Duodenal mucosa (tissue), 2 donors: ENCODE measurements at regions not wholly inside any gene's neighbourhood (a gene's known extent, or its start where the extent isn't known, plus 50 kb on each side); places are given as distances from the start of the nearest gene placed in this dataset.

Experiments
- H3K27ac ChIP-seq: one replicate; pipeline ENCODE4 v1.7.0; 2013; ENCODE audit warnings: low read depth, low read length
- H3K27me3 ChIP-seq, 2 donors: one replicate each; pipeline ENCODE4 v1.7.0; 2013; ENCODE audit warnings: low read length in 2 of 2, control low read depth in 1 of 2; ENCODE audit not compliant: insufficient read depth in 2 of 2, control insufficient read depth in 1 of 2
- H3K36me3 ChIP-seq, 2 donors: one replicate each; pipeline ENCODE4 v1.7.0; 2013; ENCODE audit warnings: low read length in 2 of 2, control low read depth in 1 of 2; ENCODE audit not compliant: insufficient read depth in 2 of 2, control insufficient read depth in 1 of 2
- H3K4me1 ChIP-seq, 2 donors: one replicate each; pipeline ENCODE4 v1.7.0; 2013; ENCODE audit warnings: low read length in 2 of 2, control low read depth in 1 of 2; ENCODE audit not compliant: insufficient read depth in 2 of 2, control insufficient read depth in 1 of 2
- H3K4me3 ChIP-seq, 2 donors: one replicate each; pipeline ENCODE4 v1.7.0; 2013; ENCODE audit warnings: low read length in 2 of 2, low read depth in 1 of 2
- H3K9ac ChIP-seq, 2 donors: one replicate each; pipeline ENCODE4 v1.7.0; 2013; ENCODE audit warnings: low read length in 2 of 2, low read depth in 1 of 2
- H3K9me3 ChIP-seq, 2 donors: one replicate each; pipeline ENCODE4 v1.7.0; 2013; ENCODE audit warnings: low read length in 2 of 2, control low read depth in 1 of 2; ENCODE audit not compliant: control insufficient read depth in 1 of 2

DNA sequence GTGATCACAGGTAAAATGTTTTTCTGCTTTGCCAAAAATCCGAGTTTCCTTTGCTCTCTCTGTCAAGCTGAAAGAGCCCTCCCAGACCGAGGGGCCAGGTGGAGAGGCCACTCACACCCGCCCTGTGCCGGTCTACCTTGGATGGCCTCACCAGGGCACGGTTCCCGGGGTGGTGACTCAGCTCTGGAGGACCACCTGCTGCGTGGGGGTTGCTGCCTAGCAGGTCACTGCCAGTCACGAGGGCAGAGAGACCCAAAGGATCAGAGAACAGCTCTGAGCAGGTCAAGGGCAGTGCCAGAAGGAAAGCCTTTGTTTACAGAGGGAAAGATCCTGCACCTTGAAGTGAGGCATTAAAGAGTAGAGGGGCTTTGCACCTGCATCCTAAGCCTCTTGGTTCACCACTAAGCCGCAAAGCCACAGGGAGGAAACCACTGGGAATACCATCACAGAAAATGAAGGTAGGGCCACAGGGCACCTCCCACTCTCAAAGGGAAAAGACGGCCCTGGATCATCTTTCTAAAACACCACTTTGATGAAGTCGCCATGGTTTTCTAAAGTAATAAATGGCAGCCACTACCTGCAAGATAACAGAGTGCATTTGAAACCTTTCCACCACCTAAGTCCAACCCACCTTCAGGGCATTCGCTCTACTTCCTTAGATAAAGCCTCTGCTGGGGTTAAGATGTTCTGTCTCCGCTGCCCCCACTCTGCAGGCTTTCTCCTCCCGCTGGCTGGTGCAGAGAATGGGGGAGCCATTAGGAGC is 160.3 kb upstream of the KLF14 start:
- H3K27ac ChIP-seq, result peak overlapping the region; percentile 13
- peaks cover 8 to 28% of the 10 kb centered on the region in 2 donors for H3K36me3 ChIP-seq
- peaks cover 56 to 73% of the 10 kb centered on the region in 2 donors for H3K4me1 ChIP-seq
- no peak overlapping the region for H3K4me3 ChIP-seq
- no peaks in the 10 kb centered on the region for H3K9me3 ChIP-seq
- no peaks in the 10 kb centered on the region for H3K27me3 ChIP-seq
- peak overlapping the region in 1 of 2 donors; percentile 14 for H3K9ac ChIP-seq

DNA sequence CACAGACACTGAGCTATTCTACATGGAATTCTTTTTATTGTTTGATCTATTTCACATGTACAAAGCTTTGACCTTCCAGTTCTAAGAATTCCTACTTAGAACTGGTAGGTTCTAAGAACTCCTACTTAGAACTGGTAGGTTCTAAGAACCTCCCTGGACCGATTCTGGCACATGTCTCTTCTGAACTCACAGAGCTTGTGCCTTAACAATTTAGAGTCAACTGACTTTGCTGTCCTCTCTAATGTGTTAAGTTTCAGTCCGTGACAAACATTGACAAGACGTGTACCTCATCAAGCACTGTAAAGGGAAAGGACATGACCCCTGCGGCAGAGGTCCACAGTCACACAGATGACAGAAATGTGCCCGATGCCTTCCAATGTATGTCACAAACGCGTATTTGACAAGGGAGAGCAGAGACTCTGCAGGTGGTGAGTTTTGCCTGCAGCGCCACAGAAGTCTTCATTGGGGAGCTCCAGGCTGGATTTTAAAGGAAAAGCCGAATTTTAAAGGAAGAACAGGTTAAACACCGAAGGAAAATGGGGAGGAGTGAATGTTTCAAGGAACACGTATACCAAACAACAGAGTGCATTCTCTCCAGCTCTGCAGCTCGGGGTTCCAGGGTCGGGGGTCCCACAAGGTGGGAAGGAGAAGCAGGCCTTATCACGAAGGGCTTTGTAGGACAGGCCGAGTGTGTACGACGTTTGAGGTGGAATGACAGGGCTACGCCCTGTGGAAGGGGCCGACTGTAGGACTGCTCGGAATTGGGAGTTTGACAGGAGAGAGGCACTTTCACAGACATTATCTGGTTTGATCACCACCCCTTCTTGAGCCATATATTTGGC is 161.1 kb upstream of the KLF14 start:
- Histone ChIP-seq H3K4me1 (peaks cover 63 to 76% of the 10 kb centered on the region in 2 donors), H3K27me3 (no peaks in the 10 kb centered on the region), H3K9me3 (no peaks in the 10 kb centered on the region), H3K36me3 (peaks cover 8 to 27% of the 10 kb centered on the region in 2 donors), H3K9ac (peak overlapping the region in 1 of 2 donors; percentile 54), H3K4me3 (no peak overlapping the region), H3K27ac (peak overlapping the region; percentile 22)

- no peaks in the 10 kb centered on the region for H3K9me3 ChIP-seq
- H3K4me1 ChIP-seq, result peaks cover 70 to 80% of the 10 kb centered on the region in 2 donors
- peak overlapping the region; percentile 16 to 54 for H3K9ac ChIP-seq
- no peak overlapping the region for H3K4me3 ChIP-seq
- H3K27ac ChIP-seq, result no peak overlapping the region
- H3K36me3 ChIP-seq, result peaks cover 8 to 21% of the 10 kb centered on the region in 2 donors
- no peaks in the 10 kb centered on the region for H3K27me3 ChIP-seq
These were observed 162.3 kb upstream of the KLF14 start for GRCh38 chr7:130896051-130896881.

DNA sequence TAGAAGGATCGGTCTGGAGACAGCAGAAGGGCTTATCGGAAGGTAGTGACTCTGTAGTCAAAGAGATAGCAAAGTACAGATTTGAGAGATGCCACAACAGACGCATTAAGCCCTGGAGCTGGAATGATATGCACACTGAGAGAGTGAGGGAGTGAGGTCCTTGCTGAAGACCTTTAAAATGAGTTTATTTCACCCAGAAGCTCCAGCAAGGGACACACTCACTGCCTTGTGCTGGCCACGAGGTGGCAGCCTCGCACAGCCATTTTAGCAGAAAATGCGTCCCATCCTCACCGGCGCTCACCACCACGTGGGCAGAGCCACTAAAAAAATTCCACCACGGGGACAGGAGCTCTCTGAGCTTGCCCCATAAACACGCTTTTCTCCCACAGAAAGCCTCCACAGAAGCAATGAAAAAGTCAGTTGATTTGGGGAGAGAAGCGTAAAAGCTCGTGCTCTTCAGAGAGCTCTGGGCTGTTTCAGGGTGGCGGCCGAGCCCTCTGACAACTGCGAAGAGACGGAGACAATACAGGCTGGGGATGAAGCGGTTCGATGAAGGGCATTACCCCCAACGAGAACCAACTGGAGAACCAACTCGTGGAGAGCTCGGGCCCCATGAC is 163.0 kb upstream of the KLF14 start:
- H3K27ac ChIP-seq, result peak overlapping the region; percentile 39
- peak overlapping the region; percentile 16 to 54 for H3K9ac ChIP-seq
- H3K27me3 ChIP-seq, result no peaks in the 10 kb centered on the region
- no peak overlapping the region for H3K4me3 ChIP-seq
- H3K4me1 ChIP-seq, result peaks cover 73 to 83% of the 10 kb centered on the region in 2 donors
- no peaks in the 10 kb centered on the region for H3K9me3 ChIP-seq
- H3K36me3 ChIP-seq, result peaks cover 8 to 21% of the 10 kb centered on the region in 2 donors

GRCh38 chr7:130897515-130898419 is 163.8 kb upstream of the KLF14 start:
- Histone ChIP-seq H3K27ac (peak overlapping the region; percentile 39), H3K36me3 (peaks cover 8 to 21% of the 10 kb centered on the region in 2 donors), H3K9me3 (no peaks in the 10 kb centered on the region), H3K9ac (peak overlapping the region; percentile 34 to 50), H3K4me1 (peaks cover 81 to 87% of the 10 kb centered on the region in 2 donors), H3K4me3 (no peak overlapping the region), H3K27me3 (no peaks in the 10 kb centered on the region)

DNA sequence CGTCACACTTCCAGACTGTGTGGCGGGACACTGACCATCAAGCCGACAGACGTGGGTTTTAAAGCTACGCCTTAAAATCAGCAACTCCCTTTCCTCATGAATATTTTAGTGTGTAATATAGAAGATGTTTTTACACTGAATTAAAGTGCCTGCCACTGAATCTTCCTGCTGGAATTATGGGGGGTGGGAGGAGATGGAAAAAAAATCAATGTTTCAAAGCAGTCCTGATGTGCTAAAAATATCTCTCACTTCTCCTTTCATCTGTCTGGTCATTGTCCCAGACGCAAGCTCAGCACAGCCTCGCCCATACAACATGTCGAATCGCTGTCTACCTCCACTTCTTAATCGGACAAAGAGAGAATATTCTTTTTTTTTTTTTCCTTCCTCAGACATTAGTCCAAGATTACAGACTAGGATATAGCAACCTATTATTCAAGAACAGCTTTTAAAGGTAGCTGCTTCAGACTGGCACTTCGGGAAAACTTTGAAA is 165.1 kb upstream of the KLF14 start:
- peak overlapping the region; percentile 26 for H3K27ac ChIP-seq
- H3K9me3 ChIP-seq, result no peaks in the 10 kb centered on the region
- no peaks in the 10 kb centered on the region for H3K27me3 ChIP-seq
- H3K9ac ChIP-seq, result peak overlapping the region; percentile 16 to 50
- peaks cover 88 to 91% of the 10 kb centered on the region in 2 donors for H3K4me1 ChIP-seq
- H3K36me3 ChIP-seq, result peaks cover 8 to 21% of the 10 kb centered on the region in 2 donors
- H3K4me3 ChIP-seq, result peak overlapping the region; percentile 13 to 46

GRCh38 chr7:130899638-130900401 is 165.8 kb upstream of the KLF14 start:
- Histone ChIP-seq H3K9ac (peak overlapping the region; percentile 16 to 30), H3K4me1 (peaks cover 88 to 91% of the 10 kb centered on the region in 2 donors), H3K9me3 (no peaks in the 10 kb centered on the region), H3K36me3 (peaks cover 8 to 19% of the 10 kb centered on the region in 2 donors), H3K4me3 (peak overlapping the region; percentile 13 to 46), H3K27me3 (no peaks in the 10 kb centered on the region), H3K27ac (peak overlapping the region; percentile 32)

DNA sequence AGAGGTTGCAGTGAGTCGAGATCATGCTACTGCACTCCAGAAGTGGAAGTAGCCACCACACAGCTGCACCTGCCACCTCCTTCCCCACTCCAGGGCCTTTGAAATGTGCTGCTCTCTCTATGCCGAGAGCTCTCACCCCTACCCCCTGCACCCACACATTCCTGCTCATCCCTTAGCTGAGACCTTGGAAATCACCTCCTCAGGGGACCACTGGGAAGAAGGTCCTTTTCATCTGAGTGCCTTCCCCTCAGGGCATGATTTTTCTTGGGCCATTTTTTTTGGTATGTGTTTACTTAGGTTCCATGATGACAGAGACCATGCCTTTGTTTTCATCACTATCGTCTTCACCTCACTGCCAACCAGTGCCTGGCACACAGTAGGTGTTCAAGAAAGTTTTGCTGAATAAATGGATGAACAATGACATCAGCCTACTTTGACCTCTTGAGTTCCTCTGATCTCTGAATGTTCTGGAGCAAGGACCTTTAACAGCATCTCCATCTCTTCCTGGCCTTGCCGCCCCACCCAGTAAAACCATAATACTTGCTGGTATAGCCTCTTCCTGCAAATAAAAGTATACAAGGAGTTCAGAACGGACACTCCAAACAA is 166.6 kb upstream of the KLF14 start:
- Histone ChIP-seq H3K9ac (peak overlapping the region; percentile 2 to 41), H3K36me3 (peaks cover 6 to 13% of the 10 kb centered on the region in 2 donors), H3K9me3 (no peaks in the 10 kb centered on the region), H3K27ac (peak overlapping the region; percentile 32), H3K4me3 (peak overlapping the region; percentile 16 to 24), H3K4me1 (peaks cover 83 to 89% of the 10 kb centered on the region in 2 donors), H3K27me3 (no peaks in the 10 kb centered on the region)
